MCF 10A (cell line): ENCODE measurements at regions not wholly inside any gene's neighbourhood (a gene's known extent, or its start where the extent isn't known, plus 50 kb on each side); places are given as distances from the start of the nearest gene placed in this dataset.

Experiments used
- BruUV-seq: library from RNA; stranded (reverse); fragments of 400-500 nt; replicated peaks from 2 replicates; lab custom pipeline; 2021; lab: Mats Ljungman, UMichigan
- CTCF ChIA-PET: fragments of 300-600 bp; sonication (Branson Sonifier 250); formaldehyde crosslinking; extraction: SDS; loops from one replicate; lab custom pipeline; 2021; ENCODE audit warnings: antibody characterized with exemption, inconsistent platforms; lab: Yijun Ruan, JAX
- POLR2A ChIA-PET: fragments of 300-600, 350-650 bp; sonication (Branson Sonifier 250); formaldehyde crosslinking; extraction: SDS; loops from one replicate; lab custom pipeline; 2020; ENCODE audit warnings: antibody characterized with exemption, inconsistent platforms; lab: Yijun Ruan, JAX
- DNase-seq: peaks from one replicate; pipeline ENCODE4 v3.0.0-alpha.2; 2018; ENCODE audit not compliant: unreplicated experiment
- H3K27ac Mint-ChIP-seq: one replicate; pipeline ENCODE4 v1.8.0; 2022; ENCODE audit warnings: mild to moderate bottlenecking, low read depth, mixed read lengths; ENCODE audit not compliant: unreplicated experiment
- H3K27me3 Mint-ChIP-seq: one replicate; pipeline ENCODE4 v1.8.0; 2022; ENCODE audit warnings: mixed read lengths; ENCODE audit not compliant: insufficient read depth, unreplicated experiment
- H3K36me3 Mint-ChIP-seq: one replicate; pipeline ENCODE4 v1.8.0; 2022; ENCODE audit warnings: mild to moderate bottlenecking, moderate library complexity, mixed read lengths; ENCODE audit not compliant: insufficient read depth, unreplicated experiment
- H3K4me1 Mint-ChIP-seq: one replicate; pipeline ENCODE4 v1.8.0; 2022; ENCODE audit warnings: mixed read lengths; ENCODE audit not compliant: insufficient read depth, unreplicated experiment
- H3K4me3 Mint-ChIP-seq: one replicate; pipeline ENCODE4 v1.8.0; 2022; ENCODE audit warnings: mild to moderate bottlenecking, moderate library complexity, mixed read lengths; ENCODE audit not compliant: unreplicated experiment
- H3K9me3 Mint-ChIP-seq: one replicate; pipeline ENCODE4 v1.8.0; 2022; ENCODE audit warnings: mixed read lengths; ENCODE audit not compliant: unreplicated experiment
- intact Hi-C: fragments of 100-400 bp; cut with micrococcal nuclease; formaldehyde crosslinking; loops from 2 replicates; pipeline ENCODE4 v1.14.1; 2022
- TF ChIP-seq, protein P1 (sequence below): fragments of 200-600 bp; IDR thresholded peaks from one replicate; pipeline ENCODE4 v1.8.0; 2022; ENCODE audit warnings: antibody characterized with exemption, mild to moderate bottlenecking; ENCODE audit not compliant: unreplicated experiment

DNA sequence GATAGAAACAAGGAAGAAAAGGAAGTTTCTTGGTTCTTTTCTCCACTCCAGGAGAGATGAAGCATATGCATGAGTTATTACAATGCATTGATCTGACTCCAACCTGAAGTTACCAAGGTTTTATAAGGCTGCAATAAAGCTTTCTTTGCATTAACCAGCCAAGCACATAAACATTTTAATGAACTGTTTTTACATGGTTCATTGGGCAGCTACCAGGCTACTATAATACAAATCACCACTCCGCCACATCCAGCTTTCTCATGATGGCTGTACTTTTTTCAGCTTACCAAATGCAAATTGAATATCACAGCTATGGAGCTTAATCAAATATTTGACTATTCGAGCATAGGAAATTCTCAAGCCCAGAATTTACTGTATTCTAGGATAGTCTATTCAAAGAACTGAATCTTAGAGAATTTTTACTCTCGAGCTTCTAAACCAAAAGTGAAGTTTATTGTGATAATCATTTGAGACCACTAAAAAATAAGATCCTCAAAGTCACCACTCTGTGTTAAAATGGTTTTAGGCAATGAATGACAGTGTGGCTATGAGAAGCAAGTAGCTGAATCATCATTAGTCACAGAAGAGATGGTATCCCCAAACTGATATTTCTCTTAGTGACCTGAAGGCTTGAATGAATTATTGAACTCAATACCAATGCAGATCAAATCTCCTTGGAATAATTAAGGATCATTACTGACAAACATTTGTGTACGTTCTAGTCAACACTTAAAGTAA lies 58.6 kb upstream of the ZNF281 start:
- Mint-ChIP-seq H3K27ac (no peak overlapping the region), H3K27me3 (no peaks in the 10 kb centered on the region), H3K4me1 (no peaks in the 10 kb centered on the region), H3K9me3 (no peaks in the 10 kb centered on the region), H3K4me3 (no peak overlapping the region), H3K36me3 (no peaks in the 10 kb centered on the region)
- no TSS peak for BruUV-seq
- no peak for DNase-seq
- CTCF ChIA-PET, result interaction anchor here (0.6 kb wide), 3 partner anchors 59 to 329 kb away, joined by 3 to 5 read pairs (median 3); no protein-coding TSS in a partner anchor
- POLR2A ChIA-PET, result interaction anchor here (0.5 to 1.2 kb wide), 3 partner anchors 10 to 205 kb away, joined by 3 read pairs; no protein-coding TSS in a partner anchor
- intact Hi-C loops, result no loop called here
- TF ChIP-seq, protein P1, sequence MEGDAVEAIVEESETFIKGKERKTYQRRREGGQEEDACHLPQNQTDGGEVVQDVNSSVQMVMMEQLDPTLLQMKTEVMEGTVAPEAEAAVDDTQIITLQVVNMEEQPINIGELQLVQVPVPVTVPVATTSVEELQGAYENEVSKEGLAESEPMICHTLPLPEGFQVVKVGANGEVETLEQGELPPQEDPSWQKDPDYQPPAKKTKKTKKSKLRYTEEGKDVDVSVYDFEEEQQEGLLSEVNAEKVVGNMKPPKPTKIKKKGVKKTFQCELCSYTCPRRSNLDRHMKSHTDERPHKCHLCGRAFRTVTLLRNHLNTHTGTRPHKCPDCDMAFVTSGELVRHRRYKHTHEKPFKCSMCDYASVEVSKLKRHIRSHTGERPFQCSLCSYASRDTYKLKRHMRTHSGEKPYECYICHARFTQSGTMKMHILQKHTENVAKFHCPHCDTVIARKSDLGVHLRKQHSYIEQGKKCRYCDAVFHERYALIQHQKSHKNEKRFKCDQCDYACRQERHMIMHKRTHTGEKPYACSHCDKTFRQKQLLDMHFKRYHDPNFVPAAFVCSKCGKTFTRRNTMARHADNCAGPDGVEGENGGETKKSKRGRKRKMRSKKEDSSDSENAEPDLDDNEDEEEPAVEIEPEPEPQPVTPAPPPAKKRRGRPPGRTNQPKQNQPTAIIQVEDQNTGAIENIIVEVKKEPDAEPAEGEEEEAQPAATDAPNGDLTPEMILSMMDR, result no peak

DNA sequence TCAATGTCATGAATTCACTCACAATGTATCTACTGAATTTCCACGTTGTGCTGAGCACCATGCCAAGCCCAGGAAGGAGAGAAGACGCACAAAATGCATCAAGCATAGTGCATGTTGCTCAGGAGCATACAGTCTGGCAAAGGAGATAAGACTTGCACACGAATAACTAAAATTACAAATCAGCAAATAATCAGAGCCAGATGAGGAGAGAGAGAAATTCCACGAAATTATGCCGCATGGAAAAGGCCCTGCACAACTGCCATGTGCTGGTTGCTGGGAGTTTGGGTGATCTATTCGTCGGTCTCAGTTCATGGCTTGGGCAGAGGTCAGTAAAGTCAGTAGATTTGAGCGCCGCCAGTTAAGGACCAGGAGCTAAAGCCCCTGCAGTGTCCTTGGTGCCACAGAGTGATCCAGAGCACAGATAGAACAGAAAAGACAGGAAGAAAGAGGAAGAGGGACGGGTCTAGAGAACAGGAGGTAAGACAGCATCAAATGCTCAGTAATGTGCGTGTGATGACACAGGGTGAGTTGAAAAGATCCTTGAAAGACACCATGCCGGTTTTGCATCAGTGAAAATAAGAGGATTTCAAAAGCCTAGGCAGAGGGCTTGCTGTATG lies 55.1 kb upstream of the ZNF281 start:
- Mint-ChIP-seq H3K9me3 (no peaks in the 10 kb centered on the region), H3K36me3 (no peaks in the 10 kb centered on the region), H3K27ac (no peak overlapping the region), H3K4me3 (no peak overlapping the region), H3K4me1 (no peaks in the 10 kb centered on the region), H3K27me3 (no peaks in the 10 kb centered on the region)
- CTCF ChIA-PET, result interaction anchor here (0.7 to 1.7 kb wide), 5 partner anchors 8 to 426 kb away, joined by 3 to 4 read pairs (median 3); no protein-coding TSS in a partner anchor
- intact Hi-C loops, result no loop called here
- no TSS peak for BruUV-seq
- DNase-seq, result no peak
- TF ChIP-seq, protein P1, result no peak
- POLR2A ChIA-PET, result interaction anchor here (1.5 to 3.1 kb wide), 2 partner anchors 10 to 18 kb away, joined by 6 to 11 read pairs; no protein-coding TSS in a partner anchor
